A549 (cell line): ENCODE measurements at regions not wholly inside any gene's neighbourhood (a gene's known extent, or its start where the extent isn't known, plus 50 kb on each side); places are given as distances from the start of the nearest gene placed in this dataset.

Source experiments
- ATAC-seq, 2 experiments: fragments of 200-7000 bp in 1 of 2; fragments of >200 bp in 1 of 2; cut with Nextera tagmentation in 1 of 2; cut with Tn5 transposase in 1 of 2; 3 replicates each; pipeline versions ENCODE4 v1.8.0 to v1.9.1; 2018 to 2020; ENCODE audit warnings: mild to moderate bottlenecking in 1 of 2, moderate library complexity in 1 of 2
- CTCF ChIA-PET: fragments of 300-600 bp; sonication (Branson Sonifier 250); formaldehyde crosslinking; extraction: SDS; loops from one replicate; lab custom pipeline; 2021; ENCODE audit warnings: antibody characterized with exemption, inconsistent platforms; lab: Yijun Ruan, JAX
- POLR2A ChIA-PET: fragments of 350-600 bp; formaldehyde crosslinking; extraction: SDS; loops from one replicate; lab custom pipeline; 2021; ENCODE audit warnings: antibody characterized with exemption, inconsistent platforms; lab: Yijun Ruan, JAX
- DNase-seq, 2 experiments: peaks; one replicate each; pipeline versions ENCODE4 v3.0.0 to v3.0.0-alpha.2; 2011 to 2016; ENCODE audit warnings: low read depth in 1 of 2, low spot score in 1 of 2
- FAIRE-seq: peaks from 2 replicates; lab custom pipeline; 2011; peaks lifted over from hg19 to GRCh38; lab: Jason Lieb, UNC
- H3K27ac ChIP-seq, 2 experiments: fragments of >200 bp; sonication (Bioruptor Twin); formaldehyde crosslinking; 3 replicates each; pipeline ENCODE4 v1.5.1; 2016 to 2017
- H3K4me1 ChIP-seq: fragments of >200 bp; sonication (Bioruptor Twin); formaldehyde crosslinking; 3 replicates; pipeline ENCODE4 v1.6.1; 2016
- H3K4me2 ChIP-seq: fragments of >200 bp; sonication (Bioruptor Twin); formaldehyde crosslinking; 3 replicates; pipeline ENCODE4 v1.6.1; 2016
- H3K4me3 ChIP-seq: fragments of >200 bp; sonication (Bioruptor Twin); formaldehyde crosslinking; 3 replicates; pipeline ENCODE4 v1.5.1; 2016
- H3K9me3 ChIP-seq: fragments of >200 bp; sonication (Bioruptor Twin); formaldehyde crosslinking; 3 replicates; pipeline ENCODE4 v1.6.1; 2016
- BCL3 ChIP-seq: fragments of >200 bp; sonication (Bioruptor Twin); formaldehyde crosslinking; IDR thresholded peaks from 3 replicates; pipeline ENCODE4 v1.6.1; 2016
- CEBPB ChIP-seq, 2 experiments: fragments of >200 bp in 1 of 2; sonication (Bioruptor Twin) in 1 of 2; formaldehyde crosslinking in 1 of 2; IDR thresholded peaks; 2 replicates each; pipeline ENCODE4 v1.6.1; 2012 to 2016
- CHD4 ChIP-seq: fragments of 200-600 bp; sonication (generic); IDR thresholded peaks from 2 replicates; pipeline ENCODE4 v1.6.1; 2016; ENCODE audit warnings: antibody characterized with exemption, mild to moderate bottlenecking, borderline replicate concordance
- EHF ChIP-seq: fragments of 250-450 bp; sonication (Bioruptor Pico); IDR thresholded peaks from 2 replicates; pipeline ENCODE4 v1.5.0; 2020; ENCODE audit warnings: mild to moderate bottlenecking
- FOSB ChIP-seq: fragments of 250-450 bp; sonication (Bioruptor Pico); IDR thresholded peaks from 2 replicates; pipeline ENCODE4 v1.5.0; 2020; ENCODE audit warnings: mild to moderate bottlenecking, moderate library complexity
- FOXS1 ChIP-seq: fragments of 250-450 bp; sonication (Bioruptor Pico); IDR thresholded peaks from 2 replicates; pipeline ENCODE4 v1.5.0; 2020; ENCODE audit warnings: mild to moderate bottlenecking, moderate library complexity
- HEYL ChIP-seq: fragments of 250-450 bp; sonication (Bioruptor Pico); IDR thresholded peaks from 2 replicates; pipeline ENCODE4 v1.8.0; 2021; ENCODE audit warnings: mild to moderate bottlenecking, moderate library complexity
- HOXB13 ChIP-seq: fragments of 250-450 bp; sonication (Bioruptor Pico); IDR thresholded peaks from 2 replicates; pipeline ENCODE4 v1.5.0; 2020; ENCODE audit warnings: low read depth, mild to moderate bottlenecking, moderate library complexity
- KDM1A ChIP-seq: fragments of 200-600 bp; sonication (generic); IDR thresholded peaks from 2 replicates; pipeline ENCODE4 v1.6.1; 2016; ENCODE audit warnings: low read depth, mild to moderate bottlenecking
- MAFK ChIP-seq: fragments of 450-650 bp; IDR thresholded peaks from 2 replicates; pipeline ENCODE4 v1.6.1; 2014; ENCODE audit not compliant: partially characterized antibody
- MYC ChIP-seq: IDR thresholded peaks from 2 replicates; pipeline ENCODE4 v1.6.1; 2012; ENCODE audit warnings: mild to moderate bottlenecking, inconsistent platforms, low read length, improper control_type of control experiment, borderline replicate concordance
- NFE2L2 ChIP-seq: fragments of 150-350 bp; conservative IDR thresholded peaks from 2 replicates; pipeline ENCODE4 v1.6.1; 2014; ENCODE audit warnings: low read length
- NPAS2 ChIP-seq: fragments of 250-450 bp; sonication (Bioruptor Pico); IDR thresholded peaks from 2 replicates; pipeline ENCODE4 v1.8.0; 2022; ENCODE audit warnings: mild to moderate bottlenecking, moderate library complexity, borderline replicate concordance
- PBX3 ChIP-seq: IDR thresholded peaks from 2 replicates; pipeline ENCODE4 v1.6.1; 2012
- POLR2A ChIP-seq: IDR thresholded peaks from 2 replicates; pipeline ENCODE4 v1.6.1; 2012; ENCODE audit warnings: mild to moderate bottlenecking, low read length
- RARB ChIP-seq: fragments of 250-450 bp; sonication (Bioruptor Pico); IDR thresholded peaks from 2 replicates; pipeline ENCODE4 v1.8.0; 2021; ENCODE audit warnings: mild to moderate bottlenecking, moderate library complexity
- RCOR1 ChIP-seq: fragments of 150-350 bp; IDR thresholded peaks from 2 replicates; pipeline ENCODE4 v1.6.1; 2014; ENCODE audit warnings: antibody characterized with exemption, low read length, low read depth
- RNF2 ChIP-seq: fragments of 200-600 bp; sonication (generic); IDR thresholded peaks from 2 replicates; pipeline ENCODE4 v1.6.1; 2016; ENCODE audit warnings: low read depth, mild to moderate bottlenecking, antibody characterized with exemption, moderate library complexity, borderline replicate concordance
- SMC3 ChIP-seq: fragments of >200 bp; sonication (Bioruptor Twin); formaldehyde crosslinking; IDR thresholded peaks from 3 replicates; pipeline ENCODE4 v1.6.1; 2018; ENCODE audit warnings: inconsistent platforms
- SREBF2 ChIP-seq: fragments of 450-650 bp; IDR thresholded peaks from 2 replicates; pipeline ENCODE4 v1.6.1; 2014; ENCODE audit warnings: mild to moderate bottlenecking, moderate library complexity
- TP53 ChIP-seq: fragments of 250-450 bp; sonication (Bioruptor Pico); IDR thresholded peaks from 2 replicates; pipeline ENCODE4 v1.5.0; 2021; ENCODE audit warnings: mild to moderate bottlenecking, moderate library complexity
- USF2 ChIP-seq: fragments of 450-650 bp; IDR thresholded peaks from 2 replicates; pipeline ENCODE4 v1.6.1; 2014; ENCODE audit warnings: antibody characterized with exemption
- WGBS: methylation state at CpG from one replicate; pipeline ENCODE4 v1.1.6; 2017; ENCODE audit errors: missing lambda C conversion rate; 5-methylcytosine and 5-hydroxymethylcytosine counted together

GRCh38 chr17:73887739-73888138 is 243.5 kb upstream of the SDK2 start:
- 4% methylated on average over 3 of the region's 3 CpGs for WGBS
- no peak overlapping the region for H3K27ac ChIP-seq
- no peak for DNase-seq
- ChIA-PET CTCF (interaction anchor here (1.2 to 2.6 kb wide), 2 partner anchors 10 to 15 kb away, joined by 5 to 7 read pairs; no protein-coding TSS in a partner anchor), POLR2A (no interaction called here)
- no peak overlapping the region for H3K4me2 ChIP-seq
- FAIRE-seq, result no peak
- ATAC-seq, result no peak
- H3K4me3 ChIP-seq, result no peak overlapping the region
- H3K4me1 ChIP-seq, result no peaks in the 10 kb centered on the region
- H3K9me3 ChIP-seq, result no peaks in the 10 kb centered on the region
- no peak for TF ChIP-seq PBX3

GRCh38 chr17:73888862-73889261 is 244.6 kb upstream of the SDK2 start:
- no peak for DNase-seq
- TF ChIP-seq MAFK (no peak), KDM1A (no peak), FOXS1 (CRISPR knock-in tag) (no peak), PBX3 (no peak), SMC3 (no peak), MYC (no peak), POLR2A (no peak), HOXB13 (CRISPR knock-in tag) (no peak)
- FAIRE-seq, result no peak
- no peak for ATAC-seq
- ChIA-PET CTCF (interaction anchor here (2.6 kb wide), 1 partner anchor 16 kb away, joined by 7 read pairs; no protein-coding TSS in a partner anchor), POLR2A (no interaction called here)
- Histone ChIP-seq H3K9me3 (no peaks in the 10 kb centered on the region), H3K4me1 (no peaks in the 10 kb centered on the region), H3K4me3 (no peak overlapping the region), H3K4me2 (no peak overlapping the region), H3K27ac (no peak overlapping the region)
- WGBS, result 73% methylated on average over 7 of the region's 7 CpGs

GRCh38 chr17:73889439-73889838 is 245.2 kb upstream of the SDK2 start:
- ATAC-seq (no peak), FAIRE-seq (no peak), DNase-seq (no peak)
- H3K4me2 ChIP-seq, result no peak overlapping the region
- H3K9me3 ChIP-seq, result no peaks in the 10 kb centered on the region
- WGBS, result 56% methylated on average over 2 of the region's 2 CpGs
- H3K4me1 ChIP-seq, result no peaks in the 10 kb centered on the region
- no peak overlapping the region for H3K4me3 ChIP-seq
- ChIA-PET POLR2A (no interaction called here), CTCF (no interaction called here)
- H3K27ac ChIP-seq, result no peak overlapping the region
- TF ChIP-seq FOSB (CRISPR knock-in tag) (no peak), EHF (no peak), SMC3 (no peak), PBX3 (no peak), USF2 (no peak), RCOR1 (no peak), POLR2A (no peak)

GRCh38 chr17:73890831-73891405 is 246.7 kb upstream of the SDK2 start:
- TF ChIP-seq BCL3 (no peak), NFE2L2 (no peak), RARB (CRISPR knock-in tag) (no peak), CEBPB (IDR thresholded peaks at IDR 0.05) (no peak), RCOR1 (no peak), HEYL (CRISPR knock-in tag) (no peak), KDM1A (no peak), PBX3 (no peak), NPAS2 (CRISPR knock-in tag) (no peak), RNF2 (no peak), SREBF2 (no peak), TP53 (CRISPR knock-in tag) (no peak), CHD4 (no peak), MYC (no peak)
- H3K27ac ChIP-seq, result no peak overlapping the region
- no peak for FAIRE-seq
- ATAC-seq, result no peak
- DNase-seq, result no peak
- no peak overlapping the region for H3K4me3 ChIP-seq
- CTCF ChIA-PET, result interaction anchor here (1.6 to 1.7 kb wide), 2 partner anchors 10 to 12 kb away, joined by 4 to 8 read pairs; no protein-coding TSS in a partner anchor
- 51% methylated on average over 8 of the region's 8 CpGs for WGBS
- H3K4me1 ChIP-seq, result no peaks in the 10 kb centered on the region
- POLR2A ChIA-PET, result no interaction called here
- H3K4me2 ChIP-seq, result no peak overlapping the region
- no peaks in the 10 kb centered on the region for H3K9me3 ChIP-seq
